Left lung (tissue), 4 donors: ENCODE measurements at regions not wholly inside any gene's neighbourhood (a gene's known extent, or its start where the extent isn't known, plus 50 kb on each side); places are given as distances from the start of the nearest gene placed in this dataset.

Source experiments
- ATAC-seq: fragments of 200-7000 bp; cut with Tn5 transposase; one replicate; pipeline ENCODE4 v1.9.1; 2020; ENCODE audit warnings: moderate library complexity
- DNase-seq, 4 donors: peaks; one replicate each; pipeline ENCODE4 v3.0.0-alpha.2; 2013 to 2020
- H3K27ac ChIP-seq, 2 donors: fragments of 200-600 bp; sonication (generic) in 1 of 2; one replicate each; pipeline versions ENCODE4 v1.5.0 to v1.8.0; 2020 to 2021
- H3K27me3 ChIP-seq, 2 donors: fragments of 200-600 bp; sonication (generic) in 1 of 2; one replicate each; pipeline versions ENCODE4 v1.5.0 to v1.8.0; 2020 to 2021
- H3K36me3 ChIP-seq, 2 donors: fragments of 200-600 bp; sonication (generic) in 1 of 2; one replicate each; pipeline versions ENCODE4 v1.5.0 to v1.8.0; 2020 to 2021
- H3K4me1 ChIP-seq, 2 donors: fragments of 200-600 bp; one replicate each; pipeline ENCODE4 v1.8.0; 2021
- H3K4me3 ChIP-seq, 2 donors: fragments of 200-600 bp; sonication (generic) in 1 of 2; one replicate each; pipeline versions ENCODE4 v1.5.0 to v1.8.0; 2020 to 2021; ENCODE audit warnings: mild to moderate bottlenecking in 1 of 2
- H3K9me3 ChIP-seq, 2 donors: fragments of 200-600 bp; sonication (generic) in 1 of 2; one replicate each; pipeline versions ENCODE4 v1.5.0 to v1.8.0; 2020 to 2021
- CTCF ChIP-seq, 2 donors: fragments of 200-600 bp; sonication (generic) in 1 of 2; IDR thresholded peaks; one replicate each; pipeline versions ENCODE4 v1.5.0 to v1.8.0; 2021; ENCODE audit warnings: antibody characterized with exemption in 2 of 2
- intact Hi-C, 2 donors: fragments of 100-400 bp; cut with DNase I; formaldehyde crosslinking; loops; one replicate each; pipeline versions ENCODE4 v1.11.2 to v1.14.2; 2022
- donor health status: DM: no; HTN: yes; CAD: no.
- donor health status: DM: no; HTN: no; CAD: no.

- Histone ChIP-seq H3K4me3 (no peak overlapping the region), H3K36me3 (no peaks in the 10 kb centered on the region), H3K9me3 (peaks cover 0 to 7% of the 10 kb centered on the region in 2 donors), H3K4me1 (no peaks in the 10 kb centered on the region), H3K27ac (no peak overlapping the region), H3K27me3 (no peaks in the 10 kb centered on the region)
- intact Hi-C loops: no loop called here
- no peak for ATAC-seq
- DNase-seq: no peak
- no peak for TF ChIP-seq CTCF (IDR thresholded peaks at IDR 0.05)
These were observed 1429.3 kb downstream of the EFNA5 start for GRCh38 chr5:106241409-106241808.

GRCh38 chr5:106205916-106206571, 1464.7 kb downstream of the EFNA5 start:
- ATAC-seq: no peak

GRCh38 chr5:106202035-106202434, 1468.7 kb downstream of the EFNA5 start:
- Histone ChIP-seq H3K4me3 (no peak overlapping the region), H3K27me3 (no peaks in the 10 kb centered on the region), H3K27ac (no peak overlapping the region), H3K4me1 (no peaks in the 10 kb centered on the region), H3K9me3 (peaks cover 0 to 12% of the 10 kb centered on the region in 2 donors), H3K36me3 (no peaks in the 10 kb centered on the region)
- no peak for DNase-seq
- intact Hi-C loops: no loop called here
- TF ChIP-seq CTCF (IDR thresholded peaks at IDR 0.05): no peak
- ATAC-seq: no peak

More at GRCh38 chr5:106205916-106206571, 1464.7 kb downstream of the EFNA5 start:
- Histone ChIP-seq H3K36me3 (no peaks in the 10 kb centered on the region), H3K4me3 (no peak overlapping the region), H3K4me1 (no peaks in the 10 kb centered on the region), H3K27me3 (no peaks in the 10 kb centered on the region), H3K9me3 (peaks cover 0 to 12% of the 10 kb centered on the region in 2 donors), H3K27ac (no peak overlapping the region)
- TF ChIP-seq CTCF (IDR thresholded peaks at IDR 0.05): no peak
- intact Hi-C loops: no loop called here
- DNase-seq: peak in 1 of 4 donors; percentile 61

GRCh38 chr5:106200971-106201370, 1469.8 kb downstream of the EFNA5 start:
- Histone ChIP-seq H3K4me1 (no peaks in the 10 kb centered on the region), H3K27ac (no peak overlapping the region), H3K27me3 (no peaks in the 10 kb centered on the region), H3K36me3 (no peaks in the 10 kb centered on the region), H3K4me3 (no peak overlapping the region), H3K9me3 (peaks cover 0 to 6% of the 10 kb centered on the region in 2 donors)
- no peak for ATAC-seq
- TF ChIP-seq CTCF (IDR thresholded peaks at IDR 0.05): no peak
- intact Hi-C loops: no loop called here
- no peak for DNase-seq

GRCh38 chr5:106195679-106196474, 1474.9 kb downstream of the EFNA5 start:
- intact Hi-C loops: no loop called here
- Histone ChIP-seq H3K27ac (no peak overlapping the region), H3K9me3 (peaks cover 0 to 3% of the 10 kb centered on the region in 2 donors), H3K27me3 (no peaks in the 10 kb centered on the region), H3K36me3 (no peaks in the 10 kb centered on the region), H3K4me1 (no peaks in the 10 kb centered on the region), H3K4me3 (no peak overlapping the region)
- ATAC-seq (no peak), DNase-seq (no peak)
- TF ChIP-seq CTCF (IDR thresholded peaks at IDR 0.05): no peak
